ENCODE measurements at regions not wholly inside any gene's neighbourhood (a gene's known extent, or its start where the extent isn't known, plus 50 kb on each side); places are given as distances from the start of the nearest gene placed in this dataset.

GRCh38 chr6:80974579-80974978 is 777.9 kb downstream of the TENT5A start:
- TF ChIP-seq EZH2phosphoT487 (IDR thresholded peaks at IDR 0.05; ENCODE audit: borderline replicate concordance, low read depth, low read length): no peak
- TF ChIP-seq, protein P1, sequence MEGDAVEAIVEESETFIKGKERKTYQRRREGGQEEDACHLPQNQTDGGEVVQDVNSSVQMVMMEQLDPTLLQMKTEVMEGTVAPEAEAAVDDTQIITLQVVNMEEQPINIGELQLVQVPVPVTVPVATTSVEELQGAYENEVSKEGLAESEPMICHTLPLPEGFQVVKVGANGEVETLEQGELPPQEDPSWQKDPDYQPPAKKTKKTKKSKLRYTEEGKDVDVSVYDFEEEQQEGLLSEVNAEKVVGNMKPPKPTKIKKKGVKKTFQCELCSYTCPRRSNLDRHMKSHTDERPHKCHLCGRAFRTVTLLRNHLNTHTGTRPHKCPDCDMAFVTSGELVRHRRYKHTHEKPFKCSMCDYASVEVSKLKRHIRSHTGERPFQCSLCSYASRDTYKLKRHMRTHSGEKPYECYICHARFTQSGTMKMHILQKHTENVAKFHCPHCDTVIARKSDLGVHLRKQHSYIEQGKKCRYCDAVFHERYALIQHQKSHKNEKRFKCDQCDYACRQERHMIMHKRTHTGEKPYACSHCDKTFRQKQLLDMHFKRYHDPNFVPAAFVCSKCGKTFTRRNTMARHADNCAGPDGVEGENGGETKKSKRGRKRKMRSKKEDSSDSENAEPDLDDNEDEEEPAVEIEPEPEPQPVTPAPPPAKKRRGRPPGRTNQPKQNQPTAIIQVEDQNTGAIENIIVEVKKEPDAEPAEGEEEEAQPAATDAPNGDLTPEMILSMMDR (conservative IDR thresholded peaks at IDR 0.05; ENCODE audit: low read length): no peak
